ENCODE measurements at regions not wholly inside any gene's neighbourhood (a gene's known extent, or its start where the extent isn't known, plus 50 kb on each side); places are given as distances from the start of the nearest gene placed in this dataset.

DNA sequence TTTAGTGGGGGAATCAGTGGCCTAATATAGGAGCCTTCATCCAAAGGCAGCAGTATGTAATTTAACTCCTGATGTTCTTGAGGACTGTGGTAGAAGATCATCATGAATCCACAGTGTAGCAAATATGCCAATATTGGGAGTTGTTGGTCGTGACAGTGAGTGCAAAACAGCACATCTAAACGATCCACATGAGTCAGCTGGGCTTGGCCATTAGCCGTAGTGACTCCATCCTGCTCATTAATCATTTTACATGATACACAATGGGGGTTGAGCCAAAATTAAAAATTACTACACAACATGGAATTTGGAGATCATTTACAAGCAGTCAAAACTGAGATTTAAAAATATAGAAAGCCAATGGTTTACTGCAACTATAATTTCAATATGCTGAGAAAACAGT, 653.9 kb upstream of the CAMK1G start:
- TF ChIP-seq, protein P1, sequence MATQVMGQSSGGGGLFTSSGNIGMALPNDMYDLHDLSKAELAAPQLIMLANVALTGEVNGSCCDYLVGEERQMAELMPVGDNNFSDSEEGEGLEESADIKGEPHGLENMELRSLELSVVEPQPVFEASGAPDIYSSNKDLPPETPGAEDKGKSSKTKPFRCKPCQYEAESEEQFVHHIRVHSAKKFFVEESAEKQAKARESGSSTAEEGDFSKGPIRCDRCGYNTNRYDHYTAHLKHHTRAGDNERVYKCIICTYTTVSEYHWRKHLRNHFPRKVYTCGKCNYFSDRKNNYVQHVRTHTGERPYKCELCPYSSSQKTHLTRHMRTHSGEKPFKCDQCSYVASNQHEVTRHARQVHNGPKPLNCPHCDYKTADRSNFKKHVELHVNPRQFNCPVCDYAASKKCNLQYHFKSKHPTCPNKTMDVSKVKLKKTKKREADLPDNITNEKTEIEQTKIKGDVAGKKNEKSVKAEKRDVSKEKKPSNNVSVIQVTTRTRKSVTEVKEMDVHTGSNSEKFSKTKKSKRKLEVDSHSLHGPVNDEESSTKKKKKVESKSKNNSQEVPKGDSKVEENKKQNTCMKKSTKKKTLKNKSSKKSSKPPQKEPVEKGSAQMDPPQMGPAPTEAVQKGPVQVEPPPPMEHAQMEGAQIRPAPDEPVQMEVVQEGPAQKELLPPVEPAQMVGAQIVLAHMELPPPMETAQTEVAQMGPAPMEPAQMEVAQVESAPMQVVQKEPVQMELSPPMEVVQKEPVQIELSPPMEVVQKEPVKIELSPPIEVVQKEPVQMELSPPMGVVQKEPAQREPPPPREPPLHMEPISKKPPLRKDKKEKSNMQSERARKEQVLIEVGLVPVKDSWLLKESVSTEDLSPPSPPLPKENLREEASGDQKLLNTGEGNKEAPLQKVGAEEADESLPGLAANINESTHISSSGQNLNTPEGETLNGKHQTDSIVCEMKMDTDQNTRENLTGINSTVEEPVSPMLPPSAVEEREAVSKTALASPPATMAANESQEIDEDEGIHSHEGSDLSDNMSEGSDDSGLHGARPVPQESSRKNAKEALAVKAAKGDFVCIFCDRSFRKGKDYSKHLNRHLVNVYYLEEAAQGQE (IDR thresholded peaks at IDR 0.05; ENCODE audit: insufficient read depth in 1 of 2, low read depth in 2 of 2, low read length in 2 of 2): no peak
- TF ChIP-seq POLR2AphosphoS5 (IDR thresholded peaks at IDR 0.05; ENCODE audit: low read depth, low read length) (no peak), TAF1 (IDR thresholded peaks at IDR 0.05; ENCODE audit: borderline replicate concordance, insufficient read depth, low read length) (no peak)

DNA sequence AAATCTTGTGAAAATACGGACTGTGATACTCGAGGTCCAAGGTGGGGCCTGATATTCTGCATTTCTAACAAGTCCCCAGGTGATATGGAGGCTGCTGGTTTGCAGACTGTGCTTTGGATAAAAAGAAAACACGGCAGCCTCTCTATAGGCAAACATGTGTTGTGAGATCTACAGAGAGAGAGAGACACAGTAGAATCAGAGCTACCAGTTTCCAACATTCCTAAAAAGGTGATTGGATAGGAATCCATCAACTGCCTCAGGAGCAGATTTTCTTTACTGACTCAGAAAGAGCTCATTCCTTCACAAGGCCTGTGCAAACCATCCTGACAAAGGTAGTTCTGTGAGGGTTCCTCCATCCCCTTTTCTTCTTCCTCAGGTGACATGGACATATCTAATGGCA, 651.6 kb upstream of the CAMK1G start:
- no peak for TF ChIP-seq SIN3A (IDR thresholded peaks at IDR 0.05; ENCODE audit: borderline replicate concordance, insufficient read depth, low read length)
- TF ChIP-seq, protein P1 (IDR thresholded peaks at IDR 0.05; ENCODE audit: insufficient read depth in 1 of 2, low read depth in 2 of 2, low read length in 2 of 2): no peak
- TF ChIP-seq TAF1 (IDR thresholded peaks at IDR 0.05; ENCODE audit: borderline replicate concordance, insufficient read depth, low read length): no peak
- no peak for TF ChIP-seq FOXP2 (optimal IDR thresholded peaks at IDR 0.05; ENCODE audit: borderline replicate concordance, extremely low read depth, extremely low read length, insufficient read depth)
- no peak for TF ChIP-seq POLR2AphosphoS5 (IDR thresholded peaks at IDR 0.05; ENCODE audit: low read depth, low read length)

DNA sequence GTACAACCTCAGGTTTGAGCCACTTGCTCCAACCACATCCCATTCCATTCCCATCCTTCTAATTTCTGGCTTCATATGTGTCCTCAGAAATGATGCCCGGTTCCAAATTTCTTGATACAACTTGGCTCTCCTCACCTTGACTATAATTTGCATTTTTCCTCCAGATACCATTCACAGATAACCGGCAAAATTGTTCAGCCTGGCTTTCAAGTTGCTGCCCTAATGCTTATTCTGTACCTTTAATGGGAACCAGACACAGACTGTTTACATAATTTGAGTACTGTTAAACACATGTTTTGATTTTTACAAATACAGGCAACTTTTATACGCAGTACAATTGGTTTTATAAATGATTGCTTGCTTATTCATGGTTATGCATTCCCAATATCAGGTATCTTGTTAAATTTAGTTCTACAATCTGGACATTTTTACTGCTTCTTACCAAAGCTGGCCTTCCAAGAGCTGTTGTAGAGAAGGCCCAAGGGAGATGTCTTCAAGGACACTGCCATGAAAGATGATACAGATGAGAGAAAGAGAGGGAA, 649.5 kb upstream of the CAMK1G start:
- TF ChIP-seq POLR2AphosphoS5 (IDR thresholded peaks at IDR 0.05; ENCODE audit: low read depth, low read length) (no peak), TAF1 (IDR thresholded peaks at IDR 0.05; ENCODE audit: borderline replicate concordance, insufficient read depth, low read length) (no peak), FOXP2 (optimal IDR thresholded peaks at IDR 0.05; ENCODE audit: borderline replicate concordance, extremely low read depth, extremely low read length, insufficient read depth) (no peak), SIN3A (IDR thresholded peaks at IDR 0.05; ENCODE audit: borderline replicate concordance, insufficient read depth, low read length) (no peak)
- TF ChIP-seq, protein P1 (IDR thresholded peaks at IDR 0.05; ENCODE audit: insufficient read depth in 1 of 2, low read depth in 2 of 2, low read length in 2 of 2): no peak

DNA sequence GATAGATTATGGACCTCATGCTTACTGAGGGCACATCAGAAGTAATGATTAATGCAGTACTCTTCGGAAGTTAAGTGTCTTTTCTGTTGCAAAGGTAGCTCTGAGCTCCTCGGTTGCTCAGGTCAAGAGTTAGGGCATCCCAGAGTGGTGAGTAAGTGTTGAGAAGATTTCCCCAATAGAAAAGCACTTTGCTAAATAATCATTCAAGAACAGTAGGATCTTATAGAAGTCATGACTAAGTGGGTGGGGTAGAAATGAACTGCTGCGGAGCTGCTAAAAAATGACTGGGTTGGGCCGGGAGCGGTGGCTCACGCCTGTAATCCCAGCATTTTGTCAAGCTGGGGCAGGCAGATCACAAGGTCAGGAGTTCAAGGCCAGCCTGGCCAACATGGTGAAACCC, 648.6 kb upstream of the CAMK1G start:
- TF ChIP-seq, protein P1 (IDR thresholded peaks at IDR 0.05; ENCODE audit: insufficient read depth in 1 of 2, low read depth in 2 of 2, low read length in 2 of 2): no peak
- TF ChIP-seq FOXP2 (optimal IDR thresholded peaks at IDR 0.05; ENCODE audit: borderline replicate concordance, extremely low read depth, extremely low read length, insufficient read depth) (no peak), SIN3A (IDR thresholded peaks at IDR 0.05; ENCODE audit: borderline replicate concordance, insufficient read depth, low read length) (no peak), TAF1 (IDR thresholded peaks at IDR 0.05; ENCODE audit: borderline replicate concordance, insufficient read depth, low read length) (no peak), POLR2AphosphoS5 (IDR thresholded peaks at IDR 0.05; ENCODE audit: low read depth, low read length) (no peak)

Data from PFSK-1 (cell line).